ENCODE measurements at regions not wholly inside any gene's neighbourhood (a gene's known extent, or its start where the extent isn't known, plus 50 kb on each side); places are given as distances from the start of the nearest gene placed in this dataset.

DNA sequence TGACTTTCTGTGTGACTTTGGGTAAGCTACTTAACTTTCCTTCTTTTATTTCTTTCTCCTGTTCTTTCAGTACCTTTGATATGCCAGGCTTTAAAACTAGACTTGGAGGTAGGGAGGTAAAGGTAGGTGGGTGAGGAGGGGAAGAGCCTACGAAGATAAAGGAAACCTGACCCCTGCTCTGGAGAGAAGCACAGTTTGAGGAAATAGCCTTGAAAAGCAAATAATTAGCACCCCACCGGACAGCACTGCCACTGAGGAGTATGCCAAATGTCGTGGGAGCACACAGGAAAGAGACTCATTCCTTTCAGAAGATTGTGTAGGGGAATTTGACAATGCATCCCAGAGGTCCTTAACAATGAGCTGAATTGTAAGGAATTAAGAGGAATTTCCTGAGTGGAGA lies 65.2 kb upstream of the SPAG17 start:
- TF ChIP-seq POLR2A (IDR thresholded peaks at IDR 0.05; ENCODE audit: low read depth, low read length) (no peak), TAF1 (IDR thresholded peaks at IDR 0.05; ENCODE audit: low read depth, low read length) (no peak), POLR2AphosphoS5 (IDR thresholded peaks at IDR 0.05; ENCODE audit: low read depth, low read length) (no peak), POU2F2 (IDR thresholded peaks at IDR 0.05; ENCODE audit: low read depth, low read length) (no peak), SPI1 (IDR thresholded peaks at IDR 0.05; ENCODE audit: low read depth, low read length) (no peak)

Data from GM12891 (cell line).